BLaER1 treated with 17β-estradiol and CSF1 and Interleukin-3, amounts not matched to agents 10 nM and 100 nM (cell line): ENCODE measurements at regions not wholly inside any gene's neighbourhood (a gene's known extent, or its start where the extent isn't known, plus 50 kb on each side); places are given as distances from the start of the nearest gene placed in this dataset.

Experiments
- H3K27ac ChIP-seq, 11 experiments: shearing (Covaris generic); formaldehyde crosslinking; 2 replicates each; pipeline ENCODE4 v1.8.1; 2022
- H3K27me3 ChIP-seq, 11 experiments: shearing (Covaris generic); formaldehyde crosslinking; 2 replicates each; pipeline ENCODE4 v1.8.1; 2022
- H3K36me3 ChIP-seq, 11 experiments: shearing (Covaris generic); formaldehyde crosslinking; 2 replicates each; pipeline ENCODE4 v1.8.1; 2022
- H3K4me1 ChIP-seq, 10 experiments: shearing (Covaris generic); formaldehyde crosslinking; 2 replicates each; pipeline ENCODE4 v1.8.1; 2022
- H3K4me2 ChIP-seq, 11 experiments: shearing (Covaris generic); formaldehyde crosslinking; 2 replicates each; pipeline ENCODE4 v1.8.1; 2022
- H3K4me3 ChIP-seq, 10 experiments: shearing (Covaris generic); formaldehyde crosslinking; 2 replicates each; pipeline ENCODE4 v1.8.1; 2022
- H3K9ac ChIP-seq, 11 experiments: shearing (Covaris generic); formaldehyde crosslinking; 2 replicates each; pipeline ENCODE4 v1.8.1; 2022
- H3K9me3 ChIP-seq, 11 experiments: shearing (Covaris generic); formaldehyde crosslinking; replicated peaks in 1 of 11; 2 replicates each; pipeline ENCODE4 v1.8.1; 2022
- H4K20me1 ChIP-seq, 11 experiments: shearing (Covaris generic); formaldehyde crosslinking; 2 replicates each; pipeline ENCODE4 v1.8.1; 2022
- Cebpa-rat ChIP-seq, 11 experiments: shearing (Covaris generic); IDR thresholded peaks; 2 replicates each; pipeline ENCODE4 v1.8.1; 2022

DNA sequence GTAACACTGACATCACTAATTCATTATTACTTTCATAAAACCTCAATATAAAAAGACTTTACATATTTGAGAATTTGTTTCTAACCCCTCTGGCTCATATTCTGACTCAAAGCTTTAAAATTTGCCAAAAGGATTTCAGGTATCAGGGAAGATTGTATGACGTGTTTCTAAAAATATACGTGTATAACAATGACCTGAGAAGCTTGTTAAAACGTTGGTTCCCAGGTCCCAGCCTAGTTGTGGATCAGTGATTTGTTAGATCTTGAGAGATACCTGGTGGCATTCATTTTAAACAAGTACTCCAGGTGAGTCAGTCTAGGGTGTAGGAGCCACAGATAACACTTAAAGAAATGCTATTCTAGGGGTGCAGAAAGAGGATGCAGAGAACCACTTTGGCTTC is 1096.8 kb upstream of the NXPH2 start:
- Histone ChIP-seq H3K4me2 (no peak overlapping the region), H3K36me3 (no peaks in the 10 kb centered on the region), H3K27ac (no peak overlapping the region), H3K9ac (no peak overlapping the region), H3K27me3 (no peaks in the 10 kb centered on the region), H3K9me3 (peaks cover 0 to 4% (median 0%) of the 10 kb centered on the region in 11 experiments; a peak in 2 of 22 replicates), H4K20me1 (no peaks in the 10 kb centered on the region), H3K4me1 (peaks cover 4 to 10% (median 5%) of the 10 kb centered on the region in 10 experiments; a peak in 13 of 20 replicates), H3K4me3 (no peak overlapping the region)
- TF ChIP-seq Cebpa-rat (IDR thresholded peaks at IDR 0.05): no peak

DNA sequence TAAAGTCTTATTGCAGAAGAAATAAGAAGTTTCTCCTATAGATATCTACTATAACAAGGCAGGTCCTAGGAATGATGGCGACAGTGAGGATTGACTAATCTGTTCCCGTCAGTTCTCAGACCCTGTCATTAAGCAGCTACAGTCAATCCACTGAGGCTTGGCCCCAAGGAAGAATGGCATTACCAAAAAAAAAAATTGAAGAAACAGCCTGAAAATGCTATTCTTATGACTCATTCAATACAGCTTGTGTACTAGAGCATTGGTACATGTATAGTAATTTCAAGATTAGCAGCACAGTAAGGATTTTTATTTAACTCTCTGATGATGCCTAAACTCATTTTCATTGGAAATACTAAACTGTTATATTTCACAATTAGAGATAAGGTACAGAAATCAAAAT is 1096.1 kb upstream of the NXPH2 start:
- peaks cover 4 to 10% (median 5%) of the 10 kb centered on the region in 10 experiments; a peak in 13 of 20 replicates for H3K4me1 ChIP-seq
- H4K20me1 ChIP-seq: no peaks in the 10 kb centered on the region
- no peak overlapping the region for H3K4me3 ChIP-seq
- TF ChIP-seq Cebpa-rat (IDR thresholded peaks at IDR 0.05): no peak
- no peak overlapping the region for H3K9ac ChIP-seq
- no peak overlapping the region for H3K27ac ChIP-seq
- no peak overlapping the region for H3K4me2 ChIP-seq
- H3K9me3 ChIP-seq: peaks cover 0 to 5% (median 0%) of the 10 kb centered on the region in 11 experiments; a peak in 2 of 22 replicates
- H3K36me3 ChIP-seq: no peaks in the 10 kb centered on the region
- H3K27me3 ChIP-seq: no peaks in the 10 kb centered on the region

- H3K27me3 ChIP-seq: no peaks in the 10 kb centered on the region
Observed at GRCh38 chr2:139872503-139872902, 1092.3 kb upstream of the NXPH2 start.

DNA sequence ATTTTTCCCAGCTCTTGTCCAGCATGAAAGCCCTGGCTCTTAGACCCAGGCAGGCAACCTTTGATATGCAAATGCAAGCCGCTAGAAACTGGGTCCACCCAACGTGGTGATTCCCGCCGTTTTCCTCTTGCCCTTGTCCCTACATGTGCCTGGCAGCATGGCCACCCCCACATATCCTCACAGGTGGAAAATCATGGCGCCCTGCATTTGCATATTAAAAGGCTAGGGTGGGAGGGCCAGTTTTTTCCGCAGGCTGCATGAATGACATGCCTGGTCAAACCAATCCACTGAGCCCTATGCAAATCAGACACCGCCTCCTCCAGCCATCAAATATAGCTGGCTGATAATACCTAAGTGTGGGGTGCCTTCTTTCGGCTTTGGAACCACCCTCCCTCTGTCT is 1091.8 kb upstream of the NXPH2 start:
- H3K4me1 ChIP-seq: peaks cover 4 to 16% (median 5%) of the 10 kb centered on the region in 10 experiments; a peak in 13 of 20 replicates
- no peaks in the 10 kb centered on the region for H3K36me3 ChIP-seq
- H4K20me1 ChIP-seq: no peaks in the 10 kb centered on the region
- H3K27ac ChIP-seq: no peak overlapping the region
- H3K9me3 ChIP-seq: peaks cover 0 to 5% (median 0%) of the 10 kb centered on the region in 11 experiments; a peak in 2 of 22 replicates
- H3K27me3 ChIP-seq: no peaks in the 10 kb centered on the region
- H3K9ac ChIP-seq: no peak overlapping the region
- H3K4me2 ChIP-seq: no peak overlapping the region
- TF ChIP-seq Cebpa-rat (IDR thresholded peaks at IDR 0.05): no peak
- no peak overlapping the region for H3K4me3 ChIP-seq

More at GRCh38 chr2:139872503-139872902, 1092.3 kb upstream of the NXPH2 start:
- Histone ChIP-seq H3K4me3 (no peak overlapping the region), H3K36me3 (no peaks in the 10 kb centered on the region), H3K4me1 (peaks cover 4 to 15% (median 5%) of the 10 kb centered on the region in 10 experiments; a peak in 13 of 20 replicates), H3K4me2 (no peak overlapping the region), H3K9ac (no peak overlapping the region), H4K20me1 (no peaks in the 10 kb centered on the region), H3K9me3 (peaks cover 0 to 5% (median 0%) of the 10 kb centered on the region in 11 experiments; a peak in 2 of 22 replicates), H3K27ac (no peak overlapping the region)
- TF ChIP-seq Cebpa-rat (IDR thresholded peaks at IDR 0.05): no peak

DNA sequence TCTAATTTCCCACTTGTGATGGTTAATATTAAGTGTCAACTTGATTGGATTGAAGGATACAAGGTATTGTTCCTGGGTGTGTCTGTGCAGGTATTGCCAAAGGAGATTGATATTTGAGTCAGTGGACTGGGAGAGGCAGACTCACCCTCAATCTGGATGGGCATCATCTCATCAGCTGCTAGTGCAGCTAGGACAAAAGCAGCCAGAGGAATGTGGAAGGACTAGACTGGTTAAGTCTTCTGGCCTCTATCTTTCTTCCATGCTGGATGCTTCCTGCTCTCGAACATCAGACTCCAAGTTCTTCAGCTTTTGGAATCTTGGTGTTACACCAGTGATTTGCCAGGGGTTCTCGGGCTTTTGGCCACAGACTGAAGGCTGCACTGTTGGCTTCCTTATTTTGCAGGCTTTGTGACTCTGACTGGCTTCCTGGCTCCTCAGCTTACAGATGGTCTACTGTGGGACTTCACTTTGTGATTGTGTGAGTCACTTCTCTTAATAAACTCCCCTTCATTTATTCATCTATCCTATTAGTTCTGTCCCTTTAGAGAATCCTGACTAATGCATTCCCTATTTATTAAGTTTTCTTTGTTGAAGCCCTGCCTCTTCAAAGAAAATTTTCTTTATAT is 1087.5 kb upstream of the NXPH2 start:
- no peak overlapping the region; a peak in 1 of 22 replicates for H3K4me2 ChIP-seq
- H3K4me1 ChIP-seq: peaks cover 0 to 8% (median 0%) of the 10 kb centered on the region in 10 experiments; a peak in 1 of 20 replicates
- H3K27ac ChIP-seq: no peak overlapping the region
- H4K20me1 ChIP-seq: no peaks in the 10 kb centered on the region
- no peaks in the 10 kb centered on the region for H3K36me3 ChIP-seq
- TF ChIP-seq Cebpa-rat (IDR thresholded peaks at IDR 0.05): no peak
- H3K4me3 ChIP-seq: no peak overlapping the region
- no peak overlapping the region for H3K9ac ChIP-seq
- H3K27me3 ChIP-seq: no peaks in the 10 kb centered on the region
- H3K9me3 ChIP-seq: peaks cover 0 to 20% (median 0%) of the 10 kb centered on the region in 11 experiments; a peak in 10 of 22 replicates

GRCh38 chr2:139864821-139865302 is 1084.7 kb upstream of the NXPH2 start:
- H3K36me3 ChIP-seq: no peaks in the 10 kb centered on the region

DNA sequence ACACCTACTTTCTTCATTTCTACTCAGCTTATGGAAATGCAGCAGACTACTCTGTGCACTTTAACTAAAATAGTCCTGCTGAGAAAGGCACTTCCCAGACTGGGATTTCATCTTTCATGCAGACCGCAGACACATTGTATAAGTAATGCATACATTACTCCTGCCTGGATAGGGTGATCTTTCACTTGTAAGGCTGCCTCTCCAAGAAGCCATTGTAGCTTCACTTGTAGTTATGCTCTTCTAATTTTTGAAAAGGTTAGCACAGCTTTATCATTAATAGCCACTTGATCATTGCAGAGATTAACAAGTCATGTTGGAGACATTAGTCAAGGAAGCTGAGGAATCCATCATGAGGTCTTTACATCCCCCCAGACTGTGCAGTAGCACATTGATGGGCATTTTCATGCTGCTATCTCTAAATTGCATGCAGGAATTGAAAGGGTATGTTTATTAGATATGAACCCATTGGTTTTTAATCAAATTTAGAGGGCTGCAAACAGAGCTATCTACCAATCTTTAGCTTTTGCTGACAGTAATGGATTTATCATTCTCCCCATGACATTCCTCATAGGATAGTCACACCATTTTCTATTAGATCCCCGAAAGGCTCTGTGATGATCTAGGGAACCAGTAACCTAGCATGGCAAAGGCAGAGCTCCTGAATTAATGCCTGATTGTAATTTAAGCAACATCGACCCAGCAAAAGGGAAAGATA is 1074.7 kb upstream of the NXPH2 start:
- Histone ChIP-seq H3K36me3 (no peaks in the 10 kb centered on the region), H3K9ac (no peak overlapping the region), H4K20me1 (no peaks in the 10 kb centered on the region), H3K4me2 (no peak overlapping the region), H3K4me3 (no peak overlapping the region), H3K4me1 (peaks cover 0 to 5% (median 0%) of the 10 kb centered on the region in 10 experiments; a peak in 2 of 20 replicates), H3K27ac (no peak overlapping the region), H3K27me3 (no peaks in the 10 kb centered on the region), H3K9me3 (no peaks in the 10 kb centered on the region)
- no peak for TF ChIP-seq Cebpa-rat (IDR thresholded peaks at IDR 0.05)

More at GRCh38 chr2:139864821-139865302, 1084.7 kb upstream of the NXPH2 start:
- Histone ChIP-seq H3K9ac (no peak overlapping the region), H3K4me3 (no peak overlapping the region), H3K4me2 (no peak overlapping the region), H3K9me3 (peaks cover 0 to 23% (median 0%) of the 10 kb centered on the region in 11 experiments; a peak in 10 of 22 replicates), H3K4me1 (peaks cover 0 to 6% (median 0%) of the 10 kb centered on the region in 10 experiments; a peak in 1 of 20 replicates), H3K27me3 (no peaks in the 10 kb centered on the region), H3K27ac (no peak overlapping the region), H4K20me1 (no peaks in the 10 kb centered on the region)
- TF ChIP-seq Cebpa-rat (IDR thresholded peaks at IDR 0.05): no peak

DNA sequence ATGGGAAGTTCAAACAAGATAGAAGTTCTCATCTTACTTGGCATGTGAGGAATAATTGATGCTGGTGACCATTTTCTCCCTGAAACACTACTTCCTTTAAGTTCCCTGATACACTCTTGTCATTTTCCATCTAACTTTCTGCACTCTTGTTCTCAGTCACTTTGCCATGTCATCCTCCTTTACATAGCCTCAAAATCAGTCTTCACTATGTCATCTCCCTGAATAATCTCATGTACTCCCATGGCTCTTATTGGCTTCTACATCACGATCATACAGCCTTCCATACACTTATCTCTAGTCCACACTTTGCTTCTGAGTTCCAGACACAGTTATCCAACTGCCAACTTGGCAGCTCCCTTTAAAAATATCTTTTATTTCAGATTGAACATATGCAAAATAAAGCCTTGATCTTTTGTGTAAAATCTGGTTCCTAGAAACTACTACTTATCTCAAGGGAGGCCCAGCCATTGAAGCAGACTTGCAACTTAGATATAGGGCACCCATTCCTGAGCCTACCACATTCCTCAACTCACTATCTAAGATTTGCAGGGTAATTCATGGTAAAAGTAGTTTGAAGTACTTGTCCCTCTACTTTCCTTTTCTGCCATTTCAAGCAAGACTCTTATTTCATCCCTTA is 1070.2 kb upstream of the NXPH2 start:
- no peaks in the 10 kb centered on the region for H3K9me3 ChIP-seq
- H4K20me1 ChIP-seq: no peaks in the 10 kb centered on the region
- H3K36me3 ChIP-seq: no peaks in the 10 kb centered on the region
- H3K4me2 ChIP-seq: peak overlapping the region in 3 of 11 experiments; percentile 16 to 32 (median 19); a peak in 3 of 22 replicates
- H3K4me3 ChIP-seq: no peak overlapping the region
- no peak for TF ChIP-seq Cebpa-rat (IDR thresholded peaks at IDR 0.05)
- H3K27ac ChIP-seq: no peak overlapping the region
- peaks cover 0 to 5% (median 0%) of the 10 kb centered on the region in 10 experiments; a peak in 2 of 20 replicates for H3K4me1 ChIP-seq
- no peaks in the 10 kb centered on the region for H3K27me3 ChIP-seq
- no peak overlapping the region for H3K9ac ChIP-seq

DNA sequence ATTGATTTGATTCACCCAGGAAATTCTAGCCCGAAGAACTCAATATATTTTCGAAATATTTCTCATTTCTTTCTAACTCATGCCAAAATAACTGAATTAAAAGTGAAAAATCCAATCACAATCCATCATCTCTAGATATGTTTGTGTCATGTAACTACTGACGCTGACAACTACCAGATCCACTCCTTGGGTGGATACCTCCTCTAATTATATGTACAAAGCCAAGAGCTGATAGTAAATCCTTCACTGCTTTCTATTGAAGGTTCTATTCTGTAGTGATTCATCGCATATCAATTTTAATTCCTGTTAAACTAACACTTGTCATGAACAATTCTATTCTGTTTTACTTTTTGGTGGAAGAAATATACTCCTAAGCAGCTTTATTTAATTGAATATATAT is 1056.6 kb upstream of the NXPH2 start:
- Histone ChIP-seq H3K4me3 (no peak overlapping the region), H3K9ac (no peak overlapping the region), H3K4me1 (peaks cover 0 to 21% (median 6%) of the 10 kb centered on the region in 10 experiments; a peak in 8 of 20 replicates), H3K4me2 (no peak overlapping the region), H3K27me3 (no peaks in the 10 kb centered on the region), H3K9me3 (peaks cover 0 to 10% (median 6%) of the 10 kb centered on the region in 11 experiments; a peak in 9 of 22 replicates), H3K27ac (no peak overlapping the region), H4K20me1 (no peaks in the 10 kb centered on the region), H3K36me3 (no peaks in the 10 kb centered on the region)
- TF ChIP-seq Cebpa-rat (IDR thresholded peaks at IDR 0.05): no peak
